ENCODE measurements at regions not wholly inside any gene's neighbourhood (a gene's known extent, or its start where the extent isn't known, plus 50 kb on each side); places are given as distances from the start of the nearest gene placed in this dataset.

- TF ChIP-seq CTCF (IDR thresholded peaks at IDR 0.05; ENCODE audit: insufficient read depth, low read length) (no peak), POLR2AphosphoS5 (IDR thresholded peaks at IDR 0.05; ENCODE audit: low read depth) (no peak)
Measured at GRCh38 chr2:239625971-239626734, 225.3 kb upstream of the HDAC4 start.
